H1 (cell line): ENCODE measurements at regions not wholly inside any gene's neighbourhood (a gene's known extent, or its start where the extent isn't known, plus 50 kb on each side); places are given as distances from the start of the nearest gene placed in this dataset.
"Not testable (repeated sequence)": the region's sequence is repeated elsewhere in the genome, so short reads cannot be mapped to it uniquely, and the experiment has no call there.

ENCODE experiments used
- CTCF ChIA-PET: fragments of 300-600 bp; sonication (Branson Sonifier 250); formaldehyde crosslinking; loops from one replicate; lab custom pipeline; 2021; ENCODE audit not compliant: partially characterized antibody; lab: Charles Lee
- POLR2A ChIA-PET: fragments of 300-600 bp; sonication (Branson Sonifier 250); formaldehyde crosslinking; loops from one replicate; lab custom pipeline; 2021; ENCODE audit warnings: inconsistent platforms; ENCODE audit not compliant: partially characterized antibody; lab: Charles Lee
- DNase-seq, 2 experiments: peaks; one replicate each; pipeline versions ENCODE4 v3.0.0 to v3.0.0-alpha.2; 2010 to 2022; ENCODE audit warnings: low spot score in 2 of 2, low read depth in 1 of 2, mixed read lengths in 1 of 2
- FAIRE-seq: peaks from 2 replicates; lab custom pipeline; 2011; peaks lifted over from hg19 to GRCh38; lab: Jason Lieb, UNC
- H2AFZ ChIP-seq: 2 replicates; pipeline ENCODE4 v1.8.1; 2012; ENCODE audit warnings: low read length, inconsistent platforms
- H2AK5ac ChIP-seq: 2 replicates; pipeline ENCODE4 v1.6.1; 2013; ENCODE audit warnings: low read depth, low read length
- H2BK120ac ChIP-seq: replicated peaks from 2 replicates; pipeline ENCODE3; 2013; ENCODE audit warnings: low read depth, low read length, inconsistent platforms
- H2BK12ac ChIP-seq: 2 replicates; pipeline ENCODE4 v1.6.1; 2013; ENCODE audit warnings: low read depth, low read length
- H2BK15ac ChIP-seq: 2 replicates; pipeline ENCODE4 v1.6.1; 2013; ENCODE audit warnings: low read length
- H2BK20ac ChIP-seq: 2 replicates; pipeline ENCODE4 v1.6.1; 2013; ENCODE audit warnings: low read length
- H2BK5ac ChIP-seq: 2 replicates; pipeline ENCODE4 v1.6.1; 2013; ENCODE audit warnings: low read depth, low read length
- H3K14ac ChIP-seq: 2 replicates; pipeline ENCODE4 v1.6.1; 2013; ENCODE audit warnings: inconsistent platforms; ENCODE audit not compliant: insufficient read length
- H3K18ac ChIP-seq: 2 replicates; pipeline ENCODE4 v1.6.1; 2013; ENCODE audit warnings: low read length; ENCODE audit errors: extremely low read depth
- H3K23ac ChIP-seq: 2 replicates; pipeline ENCODE4 v1.6.1; 2013; ENCODE audit warnings: inconsistent platforms; ENCODE audit not compliant: insufficient read length
- H3K23me2 ChIP-seq: 2 replicates; pipeline ENCODE4 v1.6.1; 2013; ENCODE audit warnings: low read depth, low read length
- H3K27ac ChIP-seq: 2 replicates; pipeline ENCODE4 v1.6.1; 2011; ENCODE audit warnings: low read depth, low read length, inconsistent platforms
- H3K27me3 ChIP-seq, 4 experiments: replicated peaks in 1 of 4; 1 replicate in 1 of 4; 2 replicates in 3 of 4; pipeline versions ENCODE4 v1.6.1 to v1.8.1; 2011 to 2013; ENCODE audit warnings: low read length in 3 of 4, mild to moderate bottlenecking in 3 of 4, inconsistent platforms in 2 of 4, mixed read lengths in 2 of 4, moderate library complexity in 1 of 4; ENCODE audit not compliant: control insufficient read depth in 3 of 4, insufficient read depth in 3 of 4; ENCODE audit errors: extremely low read depth in 1 of 4
- H3K36me3 ChIP-seq, 4 experiments: 2 replicates each; pipeline versions ENCODE4 v1.6.1 to v1.8.1; 2011 to 2013; ENCODE audit warnings: mild to moderate bottlenecking in 4 of 4, low read length in 3 of 4, moderate library complexity in 2 of 4, control low read depth in 1 of 4, inconsistent platforms in 1 of 4; ENCODE audit not compliant: insufficient read depth in 4 of 4, control insufficient read depth in 2 of 4
- H3K4ac ChIP-seq: replicated peaks from 2 replicates; pipeline ENCODE3; 2013; ENCODE audit warnings: low read length, low read depth, mixed read lengths, inconsistent platforms; ENCODE audit not compliant: insufficient read length
- H3K4me1 ChIP-seq, 4 experiments: replicated peaks in 1 of 4; 1 replicate in 1 of 4; 2 replicates in 3 of 4; pipeline versions ENCODE4 v1.6.1 to v1.8.1; 2011 to 2013; ENCODE audit warnings: low read length in 3 of 4, inconsistent platforms in 2 of 4, mixed read lengths in 1 of 4; ENCODE audit not compliant: insufficient read depth in 4 of 4, control insufficient read depth in 3 of 4
- H3K4me2 ChIP-seq, 2 experiments: 2 replicates each; pipeline versions ENCODE4 v1.6.1 to v1.8.1; 2011 to 2013; ENCODE audit warnings: low read depth in 2 of 2, low read length in 2 of 2, control low read depth in 1 of 2, inconsistent platforms in 1 of 2, mild to moderate bottlenecking in 1 of 2; ENCODE audit not compliant: insufficient read depth in 1 of 2
- H3K4me3 ChIP-seq, 4 experiments: fragments of 200-600, 300-600 bp in 1 of 4; sonication (generic), shearing (Covaris generic), sonication (Bioruptor Twin) in 1 of 4; 2 replicates each; pipeline versions ENCODE4 v1.5.1 to v1.8.1; 2011 to 2016; ENCODE audit warnings: low read length in 4 of 4, low read depth in 3 of 4, control low read depth in 2 of 4, inconsistent platforms in 2 of 4, mild to moderate bottlenecking in 2 of 4, mixed read lengths in 1 of 4, moderate library complexity in 1 of 4; ENCODE audit not compliant: insufficient read depth in 2 of 4; ENCODE audit errors: extremely low read depth in 1 of 4
- H3K56ac ChIP-seq: replicated peaks from 2 replicates; pipeline ENCODE3; 2013; ENCODE audit warnings: low read depth, mild to moderate bottlenecking, mixed read lengths, low read length, inconsistent platforms; ENCODE audit not compliant: insufficient read length
- H3K79me1 ChIP-seq: 2 replicates; pipeline ENCODE4 v1.6.1; 2013; ENCODE audit warnings: low read depth, low read length, control low read depth
- H3K79me2 ChIP-seq, 2 experiments: 2 replicates each; pipeline versions ENCODE4 v1.6.1 to v1.8.1; 2012 to 2013; ENCODE audit warnings: low read length in 2 of 2, mild to moderate bottlenecking in 2 of 2, inconsistent platforms in 1 of 2; ENCODE audit not compliant: insufficient read depth in 2 of 2, control insufficient read depth in 1 of 2
- H3K9ac ChIP-seq, 4 experiments: replicated peaks in 1 of 4; 1 replicate in 1 of 4; 2 replicates in 3 of 4; pipeline versions ENCODE4 v1.6.1 to v1.8.1; 2011 to 2013; ENCODE audit warnings: low read depth in 3 of 4, low read length in 3 of 4, control low read depth in 2 of 4, mild to moderate bottlenecking in 2 of 4, moderate library complexity in 2 of 4, inconsistent platforms in 1 of 4; ENCODE audit errors: extremely low read depth in 1 of 4
- H3K9me3 ChIP-seq, 2 experiments: 2 replicates each; pipeline versions ENCODE4 v1.6.1 to v1.8.1; 2012 to 2013; ENCODE audit warnings: mild to moderate bottlenecking in 2 of 2, moderate library complexity in 2 of 2, control low read depth in 1 of 2, inconsistent platforms in 1 of 2, low read depth in 1 of 2, low read length in 1 of 2, mixed read lengths in 1 of 2; ENCODE audit not compliant: insufficient read depth in 2 of 2
- H4K20me1 ChIP-seq, 2 experiments: replicated peaks in 1 of 2; 2 replicates each; pipeline versions ENCODE3 to v1.8.1; 2011 to 2013; ENCODE audit warnings: inconsistent platforms in 2 of 2, low read length in 2 of 2, mild to moderate bottlenecking in 1 of 2; ENCODE audit not compliant: insufficient read depth in 2 of 2, control insufficient read depth in 1 of 2
- H4K5ac ChIP-seq: 2 replicates; pipeline ENCODE4 v1.6.1; 2013; ENCODE audit warnings: low read length, low read depth, mixed read lengths, inconsistent platforms; ENCODE audit not compliant: insufficient read length
- H4K8ac ChIP-seq: 2 replicates; pipeline ENCODE4 v1.8.0; 2013; ENCODE audit warnings: mild to moderate bottlenecking, moderate library complexity, low read length, inconsistent platforms; ENCODE audit not compliant: insufficient read depth; ENCODE audit errors: extremely low read depth
- H4K91ac ChIP-seq: replicated peaks from 2 replicates; pipeline ENCODE3; 2013; ENCODE audit warnings: low read length, mixed read lengths, inconsistent platforms; ENCODE audit not compliant: insufficient read length
- SP1 ChIP-seq: IDR thresholded peaks from 2 replicates; pipeline ENCODE4 v1.6.1; 2011; ENCODE audit warnings: low read depth, low read length
- SUZ12 ChIP-seq: fragments of 200-600 bp; sonication (generic); IDR thresholded peaks from 2 replicates; pipeline ENCODE4 v1.6.1; 2012; ENCODE audit warnings: mild to moderate bottlenecking, inconsistent platforms, low read length, moderate library complexity, mixed read lengths
- WGBS, 2 experiments: shearing (Covaris generic) in 1 of 2; methylation state at CpG; one replicate each; pipeline versions ENCODE4 v1.1.6 to v1.1.7; 2013 to 2015; ENCODE audit warnings: low lambda C conversion rate in 2 of 2, mixed read lengths in 2 of 2, inconsistent platforms in 1 of 2, low coverage in 1 of 2, missing lambda C conversion rate in 1 of 2; ENCODE audit not compliant: insufficient replicate concordance in 2 of 2, insufficient coverage in 1 of 2, insufficient read length in 1 of 2; ENCODE audit errors: extremely low coverage in 1 of 2, missing lambda C conversion rate in 1 of 2; 5-methylcytosine and 5-hydroxymethylcytosine counted together

- H3K23ac ChIP-seq, result no peak overlapping the region
- no peak for DNase-seq
- no peak overlapping the region for H3K4ac ChIP-seq
- H2AFZ ChIP-seq, result no peak overlapping the region
- H3K9ac ChIP-seq, result no peak overlapping the region
- no peak overlapping the region for H4K8ac ChIP-seq
- H3K27ac ChIP-seq, result no peak overlapping the region
- no peak overlapping the region for H3K56ac ChIP-seq
- H3K18ac ChIP-seq, result no peak overlapping the region
- H2BK120ac ChIP-seq, result no peak overlapping the region
- ChIA-PET POLR2A (no interaction called here), CTCF (no interaction called here)
- H3K27me3 ChIP-seq, result no peaks in the 10 kb centered on the region
- H3K14ac ChIP-seq, result no peak overlapping the region
- no peak overlapping the region for H2BK20ac ChIP-seq
- no peaks in the 10 kb centered on the region for H3K79me2 ChIP-seq
- TF ChIP-seq SP1 (no peak), SUZ12 (no peak)
- no peak overlapping the region for H3K4me3 ChIP-seq
- no peaks in the 10 kb centered on the region for H3K79me1 ChIP-seq
- 85% methylated on average over 4 of the region's 4 CpGs; no CpG with 5 or more reads in 1 of the 2 experiments for WGBS, 2 experiments
- FAIRE-seq, result no peak
- no peak overlapping the region for H2BK12ac ChIP-seq
- H4K20me1 ChIP-seq, result no peaks in the 10 kb centered on the region
- H4K5ac ChIP-seq, result no peak overlapping the region
- no peak overlapping the region for H2BK15ac ChIP-seq
- H3K4me2 ChIP-seq, result no peak overlapping the region
- no peak overlapping the region for H2BK5ac ChIP-seq
- no peak overlapping the region for H4K91ac ChIP-seq
- no peak overlapping the region for H2AK5ac ChIP-seq
- H3K9me3 ChIP-seq, result no peaks in the 10 kb centered on the region; a peak in 2 of 4 replicates
- H3K36me3 ChIP-seq, result no peaks in the 10 kb centered on the region
- H3K4me1 ChIP-seq, result no peaks in the 10 kb centered on the region
- no peaks in the 10 kb centered on the region for H3K23me2 ChIP-seq
These were observed 460.5 kb upstream of the RAB6C start for GRCh38 chr2:129518937-129519336.

- H3K18ac ChIP-seq, H3K56ac ChIP-seq, H2BK20ac ChIP-seq, DNase-seq, H4K8ac ChIP-seq, H3K4ac ChIP-seq, H3K23me2 ChIP-seq, H4K5ac ChIP-seq, H3K79me2 ChIP-seq, H3K27ac ChIP-seq, H3K4me2 ChIP-seq, H3K4me3 ChIP-seq, H2BK120ac ChIP-seq, H3K14ac ChIP-seq, H3K4me1 ChIP-seq, POLR2A ChIA-PET, H2BK12ac ChIP-seq, H2AFZ ChIP-seq, H2BK15ac ChIP-seq, H3K79me1 ChIP-seq, H2BK5ac ChIP-seq, H4K91ac ChIP-seq, FAIRE-seq, H3K9ac ChIP-seq, H3K23ac ChIP-seq, H4K20me1 ChIP-seq, H3K36me3 ChIP-seq, H3K27me3 ChIP-seq, H2AK5ac ChIP-seq: not testable (repeated sequence)
- CTCF ChIA-PET, result interaction anchor here (1.1 kb wide), 1 partner anchor 11 kb away, joined by 3 read pairs; no protein-coding TSS in a partner anchor
- H3K9me3 ChIP-seq, result peaks cover 6 to 15% of the 10 kb centered on the region in 2 experiments; a peak in 2 of 4 replicates
- WGBS, 2 experiments, result 93% methylated on average over 9 of the region's 9 CpGs; no CpG with 5 or more reads in 1 of the 2 experiments
These were observed 447.3 kb upstream of the RAB6C start for GRCh38 chr2:129532158-129532557.
